Aorta (tissue), 5 donors: ENCODE measurements at regions not wholly inside any gene's neighbourhood (a gene's known extent, or its start where the extent isn't known, plus 50 kb on each side); places are given as distances from the start of the nearest gene placed in this dataset.

Experiments used
- ATAC-seq: fragments of 200-7000 bp; cut with Tn5 transposase; one replicate; pipeline ENCODE4 v1.9.1; 2022; ENCODE audit warnings: moderate library complexity; ENCODE audit not compliant: low FRiP score
- DNase-seq, 2 donors: peaks; one replicate each; pipeline ENCODE4 v3.0.0-alpha.2; 2020
- H3K27ac ChIP-seq, 2 donors: one replicate each; pipeline ENCODE4 v1.5.1; 2013; ENCODE audit warnings: low read length in 2 of 2, mild to moderate bottlenecking in 2 of 2, moderate library complexity in 2 of 2, control low read depth in 1 of 2, inconsistent platforms in 1 of 2, low read depth in 1 of 2
- H3K27me3 ChIP-seq, 2 donors: one replicate each; pipeline ENCODE4 v1.6.1; 2013; ENCODE audit warnings: control low read depth in 1 of 2, low read length in 1 of 2, mild to moderate bottlenecking in 1 of 2, moderate library complexity in 1 of 2; ENCODE audit not compliant: insufficient read depth in 2 of 2, control insufficient read depth in 1 of 2
- H3K36me3 ChIP-seq, 2 donors: one replicate each; pipeline ENCODE4 v1.6.1; 2013; ENCODE audit warnings: control low read depth in 1 of 2, low read length in 1 of 2, mild to moderate bottlenecking in 1 of 2; ENCODE audit not compliant: insufficient read depth in 2 of 2, control insufficient read depth in 1 of 2
- H3K4me1 ChIP-seq, 2 donors: one replicate each; pipeline ENCODE4 v1.6.1; 2013; ENCODE audit warnings: low read length in 2 of 2, control low read depth in 1 of 2, mild to moderate bottlenecking in 1 of 2, moderate library complexity in 1 of 2; ENCODE audit not compliant: insufficient read depth in 2 of 2, control insufficient read depth in 1 of 2
- H3K4me3 ChIP-seq, 2 donors: one replicate each; pipeline ENCODE4 v1.5.1; 2013; ENCODE audit warnings: low read length in 2 of 2, control low read depth in 1 of 2, mild to moderate bottlenecking in 1 of 2
- H3K9me3 ChIP-seq: one replicate; pipeline ENCODE4 v1.6.1; 2013; ENCODE audit warnings: mild to moderate bottlenecking, low read length; ENCODE audit not compliant: control insufficient read depth
- WGBS, 2 donors: extraction: QIAGEN DNeasy Blood & Tissue Kit; methylation state at CpG; one replicate each; pipeline ENCODE4 v1.1.7; 2013; 5-methylcytosine and 5-hydroxymethylcytosine counted together
- intact Hi-C, 2 donors: fragments of 100-400 bp; cut with DNase I; formaldehyde crosslinking; loops; one replicate each; pipeline versions ENCODE4 v1.14.2 to v1.15.0; 2022
- donor health status: healthy with polysubstance abuse.
- donor health status: Bipolar disorder and iron deficiency.
- donor health status: DM: no; HTN: no; CAD: no.
- donor health status: DM: no; HTN: no; CAD: no.
- donor health status: DM: yes; HTN: yes; CAD: no.

DNA sequence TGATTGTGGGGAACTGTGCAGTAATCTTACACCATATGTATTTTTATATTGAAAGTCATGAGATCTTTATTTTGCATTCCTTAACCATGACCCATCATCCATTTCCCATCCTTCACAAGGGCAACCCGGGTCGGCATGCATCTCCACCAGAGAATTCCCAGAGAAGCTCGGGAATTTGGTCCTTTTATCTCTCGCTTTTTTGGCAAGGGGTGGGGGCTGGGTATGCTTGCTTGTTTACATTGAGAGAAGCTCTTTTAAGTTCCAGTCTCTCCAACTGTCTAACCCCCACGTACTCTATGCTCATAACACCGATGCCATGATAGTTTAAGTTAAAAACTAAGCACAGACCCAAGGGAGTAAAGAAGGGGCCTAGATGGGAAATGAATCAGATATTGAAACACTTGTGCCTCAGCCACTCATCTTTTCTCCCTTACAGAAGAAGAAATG is 109.9 kb upstream of the NFIB start:
- no peaks in the 10 kb centered on the region for H3K27me3 ChIP-seq
- DNase-seq (no peak), ATAC-seq (no peak)
- intact Hi-C loops = loop anchor here in 1 of 2 donors (10.0 kb wide), 1 partner anchor 1389 kb away; no protein-coding TSS in a partner anchor
- no peak overlapping the region for H3K27ac ChIP-seq
- no peaks in the 10 kb centered on the region for H3K4me1 ChIP-seq
- no peak overlapping the region for H3K4me3 ChIP-seq
- no peaks in the 10 kb centered on the region for H3K9me3 ChIP-seq
- 59 to 66% methylated on average over 6 of the region's 6 CpGs for WGBS, 2 donors
- no peaks in the 10 kb centered on the region for H3K36me3 ChIP-seq

DNA sequence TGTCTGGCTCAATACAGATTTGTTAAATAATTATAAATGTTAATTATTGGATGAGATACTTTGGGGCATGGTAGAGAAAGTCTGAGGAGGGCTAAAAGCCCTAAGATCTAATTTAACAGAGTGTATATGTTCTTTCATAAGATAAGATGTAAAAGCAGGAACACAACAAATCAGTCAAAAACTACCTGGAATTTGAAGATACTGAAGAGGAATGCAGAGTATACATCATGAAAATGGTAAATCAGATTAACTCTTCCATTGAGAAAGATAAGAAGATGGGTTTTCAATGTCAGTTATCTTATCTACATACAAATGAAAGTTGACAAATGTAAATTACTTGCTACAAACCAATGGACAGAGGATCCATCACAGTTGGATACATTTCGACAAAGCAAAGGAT is 107.3 kb upstream of the NFIB start:
- WGBS, 2 donors = 94 to 96% methylated on average over 1 of the region's 1 CpG
- H3K27ac ChIP-seq = no peak overlapping the region
- no peak overlapping the region for H3K4me3 ChIP-seq
- no peaks in the 10 kb centered on the region for H3K9me3 ChIP-seq
- no peaks in the 10 kb centered on the region for H3K27me3 ChIP-seq
- DNase-seq (no peak), ATAC-seq (no peak)
- intact Hi-C loops = loop anchor here in 1 of 2 donors (10.0 kb wide), 1 partner anchor 1386 kb away; no protein-coding TSS in a partner anchor
- peaks cover 0 to 3% of the 10 kb centered on the region in 2 donors for H3K4me1 ChIP-seq
- no peaks in the 10 kb centered on the region for H3K36me3 ChIP-seq

DNA sequence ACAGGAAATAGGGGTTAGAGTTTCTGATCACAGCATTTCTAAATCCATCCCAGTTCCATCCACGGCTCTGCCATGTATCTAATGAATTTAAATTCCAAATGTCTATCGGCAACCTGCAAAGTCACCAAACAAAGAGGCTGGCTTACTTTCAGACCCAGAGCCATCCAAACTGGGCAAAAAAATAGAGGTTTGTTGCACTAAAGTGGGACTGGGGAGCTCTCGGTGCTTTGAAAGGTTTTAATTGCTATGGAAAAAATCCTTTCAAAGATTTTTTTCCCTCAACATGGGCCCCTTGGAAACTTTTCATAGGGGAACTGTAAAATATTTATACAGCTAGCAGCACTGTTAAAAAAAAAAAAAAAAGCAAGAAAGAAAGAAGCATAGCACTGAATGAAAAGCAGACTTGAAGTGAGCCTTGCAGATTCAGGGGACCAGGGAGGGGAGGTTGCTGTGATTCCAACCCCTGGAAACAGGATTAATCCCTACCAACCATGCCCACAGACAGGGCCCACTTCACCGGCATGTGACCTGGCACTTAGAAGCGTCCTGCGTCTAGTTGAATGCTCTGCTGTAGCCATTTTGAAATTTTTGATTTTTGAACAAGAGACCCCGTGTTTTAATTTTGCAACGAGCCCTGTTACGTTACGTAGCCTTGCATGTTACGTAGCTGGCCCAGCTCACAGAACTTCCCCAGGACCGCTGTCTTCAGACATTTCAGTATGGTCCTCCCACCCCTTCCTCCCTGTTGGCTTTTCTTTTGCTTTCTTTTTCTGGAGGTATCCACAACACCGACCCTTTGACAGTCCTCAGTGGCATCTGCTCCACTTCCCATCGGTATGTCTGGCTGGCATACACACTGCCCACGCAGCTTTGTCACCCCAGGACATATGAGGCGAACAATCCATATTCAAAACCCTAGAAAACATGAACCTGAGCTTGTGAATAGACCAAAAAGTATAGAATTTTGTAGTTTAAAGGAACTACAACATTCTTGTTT is 105.3 kb upstream of the NFIB start:
- Histone ChIP-seq H3K4me3 (no peak overlapping the region), H3K4me1 (peaks cover 0 to 3% of the 10 kb centered on the region in 2 donors), H3K9me3 (peaks cover 2% of the 10 kb centered on the region), H3K27me3 (no peaks in the 10 kb centered on the region), H3K27ac (no peak overlapping the region), H3K36me3 (no peaks in the 10 kb centered on the region)
- DNase-seq (no peak), ATAC-seq (peak; percentile 58)
- intact Hi-C loops = no loop called here
- WGBS, 2 donors = 52 to 59% methylated on average over 16 of the region's 16 CpGs

DNA sequence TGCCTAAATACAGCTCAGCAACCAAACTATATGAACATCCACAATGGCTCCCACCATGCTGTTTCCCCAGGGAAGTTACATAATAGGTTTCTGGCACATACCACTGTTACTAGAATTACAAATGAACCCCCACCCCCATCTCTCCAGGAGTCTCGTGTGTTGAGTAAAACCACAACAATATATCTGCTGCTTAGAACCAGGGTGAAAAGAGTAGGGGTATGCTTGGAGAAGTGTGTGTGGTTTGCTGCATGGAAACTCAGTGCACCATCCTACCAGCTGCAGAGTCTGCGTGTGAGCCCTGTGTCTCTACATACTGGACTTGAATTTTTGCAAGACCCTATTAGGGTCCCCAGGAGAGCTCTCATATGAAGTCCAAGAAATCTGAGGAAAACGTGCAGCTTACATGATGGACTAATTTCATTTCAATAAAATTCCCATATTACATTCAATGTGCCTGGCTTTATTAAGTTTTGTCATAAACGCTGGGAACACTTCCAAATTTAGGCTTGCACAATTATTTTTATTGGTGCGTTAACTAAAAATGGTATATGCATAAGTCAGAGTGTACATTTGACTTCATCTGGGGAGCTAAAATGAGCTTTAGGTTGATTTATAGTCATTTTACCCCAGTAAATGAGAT is 104.5 kb upstream of the NFIB start:
- no peaks in the 10 kb centered on the region for H3K36me3 ChIP-seq
- ATAC-seq (no peak), DNase-seq (no peak)
- H3K27ac ChIP-seq = no peak overlapping the region
- peaks cover 2% of the 10 kb centered on the region for H3K9me3 ChIP-seq
- no peak overlapping the region for H3K4me3 ChIP-seq
- H3K4me1 ChIP-seq = peaks cover 0 to 3% of the 10 kb centered on the region in 2 donors
- WGBS, 2 donors = 42% methylated on average over 5 of the region's 5 CpGs
- H3K27me3 ChIP-seq = no peaks in the 10 kb centered on the region
- intact Hi-C loops = no loop called here

DNA sequence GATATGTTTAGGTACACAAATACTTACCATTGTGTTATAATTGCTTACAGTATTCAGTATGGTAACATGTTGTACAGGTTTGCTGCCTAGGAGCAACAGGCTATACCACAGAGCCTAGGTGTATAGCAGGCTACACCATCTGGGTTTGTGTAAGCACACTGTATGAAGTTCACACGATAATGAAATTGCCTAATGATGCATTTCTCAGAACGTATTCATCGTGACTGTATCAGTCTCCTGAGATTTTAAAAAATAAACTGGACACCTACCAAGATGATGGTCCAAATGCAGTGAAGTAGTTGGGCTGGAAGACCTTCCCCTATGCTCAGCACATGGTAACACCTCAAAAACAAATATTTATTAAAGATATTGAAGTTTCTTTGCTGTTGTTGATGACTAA is 103.3 kb upstream of the NFIB start:
- Histone ChIP-seq H3K9me3 (peaks cover 2% of the 10 kb centered on the region), H3K4me1 (peaks cover 0 to 3% of the 10 kb centered on the region in 2 donors), H3K27me3 (no peaks in the 10 kb centered on the region), H3K27ac (no peak overlapping the region), H3K4me3 (no peak overlapping the region), H3K36me3 (no peaks in the 10 kb centered on the region)
- DNase-seq (no peak), ATAC-seq (no peak)
- WGBS, 2 donors = 80 to 88% methylated on average over 3 of the region's 3 CpGs
- intact Hi-C loops = no loop called here

DNA sequence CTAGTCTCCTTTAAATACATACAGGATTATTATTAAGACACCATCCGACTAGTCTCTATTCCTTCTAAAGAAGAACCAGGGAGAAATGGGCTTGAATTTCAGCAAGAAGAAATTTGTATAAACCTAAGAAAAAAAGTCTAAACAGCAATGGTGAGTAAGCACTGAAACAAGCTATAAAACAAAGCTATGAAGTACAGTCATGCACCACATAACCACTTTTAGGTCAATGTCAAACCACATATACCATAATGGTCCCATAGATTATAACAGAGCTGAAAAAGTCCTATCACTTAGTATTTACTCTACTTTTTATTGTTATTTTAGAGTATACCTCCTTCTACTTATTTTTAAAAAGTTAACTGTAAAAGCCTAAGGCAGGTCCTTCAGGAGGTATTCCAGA is 102.0 kb upstream of the NFIB start:
- Histone ChIP-seq H3K4me1 (peaks cover 0 to 3% of the 10 kb centered on the region in 2 donors), H3K27ac (no peak overlapping the region), H3K9me3 (peaks cover 2% of the 10 kb centered on the region), H3K36me3 (no peaks in the 10 kb centered on the region), H3K27me3 (no peaks in the 10 kb centered on the region), H3K4me3 (no peak overlapping the region)
- intact Hi-C loops = no loop called here
- ATAC-seq (no peak), DNase-seq (no peak)
- WGBS, 2 donors = 97 to 99% methylated on average over 1 of the region's 1 CpG

DNA sequence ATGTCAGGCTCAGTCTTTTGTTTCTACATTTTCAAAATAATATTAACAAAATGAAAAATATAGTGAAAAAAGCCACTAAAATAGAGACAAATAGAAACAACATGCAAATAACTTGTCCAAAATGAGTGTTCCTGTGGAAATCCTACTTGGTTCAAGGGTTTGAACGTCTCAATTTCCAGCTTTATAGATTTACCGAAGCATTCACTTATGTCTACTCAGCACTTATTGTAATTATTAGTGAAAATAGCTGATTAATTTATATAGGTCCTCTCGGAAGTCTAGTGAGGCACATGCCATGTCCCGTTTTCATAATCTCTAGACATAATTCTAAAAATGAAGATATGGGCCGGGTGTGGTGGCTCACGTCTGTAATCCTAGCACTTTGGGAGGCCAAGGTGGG is 99.9 kb upstream of the NFIB start:
- Histone ChIP-seq H3K27me3 (no peaks in the 10 kb centered on the region), H3K27ac (no peak overlapping the region), H3K4me1 (peaks cover 0 to 3% of the 10 kb centered on the region in 2 donors), H3K4me3 (no peak overlapping the region), H3K9me3 (peaks cover 2% of the 10 kb centered on the region), H3K36me3 (no peaks in the 10 kb centered on the region)
- DNase-seq = no peak
- no peak for ATAC-seq
- intact Hi-C loops = loop anchor here in 1 of 2 donors (5.0 kb wide), 1 partner anchor 992 kb away; no protein-coding TSS in a partner anchor
- WGBS, 2 donors = 91 to 96% methylated on average over 6 of the region's 6 CpGs

DNA sequence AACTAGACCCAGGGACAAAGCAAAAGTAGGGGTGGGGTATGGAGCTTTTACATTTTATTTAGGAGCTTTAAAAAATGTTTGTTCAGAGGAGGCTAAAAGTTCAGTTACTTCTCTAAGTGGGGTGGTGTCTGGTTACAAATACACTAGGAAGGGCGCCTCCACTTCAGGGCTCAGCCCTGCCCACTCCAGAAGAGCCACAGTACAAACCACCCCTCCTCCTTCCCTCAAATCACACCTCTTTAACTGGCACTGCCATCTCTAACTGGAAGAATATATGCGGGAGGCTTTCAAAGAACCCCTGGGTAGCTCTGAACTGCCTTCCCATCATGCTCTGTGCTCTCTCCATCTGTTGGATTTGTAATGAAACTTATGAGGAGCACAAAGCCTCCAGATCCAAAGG is 98.8 kb upstream of the NFIB start:
- DNase-seq (no peak), ATAC-seq (no peak)
- Histone ChIP-seq H3K4me3 (no peak overlapping the region), H3K27ac (no peak overlapping the region), H3K4me1 (no peaks in the 10 kb centered on the region), H3K36me3 (no peaks in the 10 kb centered on the region), H3K27me3 (no peaks in the 10 kb centered on the region), H3K9me3 (peaks cover 2% of the 10 kb centered on the region)
- 92 to 93% methylated on average over 2 of the region's 2 CpGs for WGBS, 2 donors
- intact Hi-C loops = loop anchor here in 1 of 2 donors (5.0 kb wide), 1 partner anchor 990 kb away; no protein-coding TSS in a partner anchor
